HG03066 (cell line): ENCODE measurements at regions not wholly inside any gene's neighbourhood (a gene's known extent, or its start where the extent isn't known, plus 50 kb on each side); places are given as distances from the start of the nearest gene placed in this dataset.
"Not testable (repeated sequence)": the region's sequence is repeated elsewhere in the genome, so short reads cannot be mapped to it uniquely, and the experiment has no call there.

ENCODE experiments used
- ATAC-seq: cut with Tn5 transposase; IDR thresholded peaks from one replicate; pipeline ENCODE4 v1.9.1; 2021; ENCODE audit warnings: low read depth; ENCODE audit not compliant: unreplicated experiment

GRCh38 chr10:6936931-6937330 is 356.9 kb upstream of the PRKCQ start:
- ATAC-seq, result no peak

GRCh38 chr10:6929148-6929830 is 349.2 kb upstream of the PRKCQ start:
- no peak for ATAC-seq

- ATAC-seq, result no peak
Measured at GRCh38 chr10:6928586-6928985, 348.5 kb upstream of the PRKCQ start.

- no peak for ATAC-seq
Measured at GRCh38 chr10:6926971-6927370, 346.9 kb upstream of the PRKCQ start.

- ATAC-seq, result no peak
Measured at GRCh38 chr10:6925146-6925545, 345.1 kb upstream of the PRKCQ start.

- ATAC-seq, result no peak
Measured at GRCh38 chr10:6924166-6924565, 344.1 kb upstream of the PRKCQ start.

GRCh38 chr10:6921026-6921425 is 340.9 kb upstream of the PRKCQ start:
- ATAC-seq, result not testable (repeated sequence)

GRCh38 chr10:6920072-6921019 is 340.3 kb upstream of the PRKCQ start:
- ATAC-seq, result peak; percentile 94

- no peak for ATAC-seq
Measured at GRCh38 chr10:6919077-6919476, 339.0 kb upstream of the PRKCQ start.

- ATAC-seq, result no peak
Measured at GRCh38 chr10:6918305-6918704, 338.2 kb upstream of the PRKCQ start.

- no peak for ATAC-seq
Measured at GRCh38 chr10:6917125-6917524, 337.0 kb upstream of the PRKCQ start.

- ATAC-seq, result no peak
Measured at GRCh38 chr10:6916601-6917000, 336.5 kb upstream of the PRKCQ start.

- no peak for ATAC-seq
Measured at GRCh38 chr10:6915307-6915706, 335.2 kb upstream of the PRKCQ start.

GRCh38 chr10:6912929-6913328 is 332.9 kb upstream of the PRKCQ start:
- no peak for ATAC-seq

- ATAC-seq, result no peak
Measured at GRCh38 chr10:6912424-6912823, 332.3 kb upstream of the PRKCQ start.

- no peak for ATAC-seq
Measured at GRCh38 chr10:6912021-6912420, 331.9 kb upstream of the PRKCQ start.

GRCh38 chr10:6909905-6910560 is 330.0 kb upstream of the PRKCQ start:
- ATAC-seq, result no peak

GRCh38 chr10:6907877-6908530 is 327.9 kb upstream of the PRKCQ start:
- ATAC-seq, result no peak

- ATAC-seq, result no peak
Measured at GRCh38 chr10:6894405-6894804, 314.3 kb upstream of the PRKCQ start.

- ATAC-seq, result no peak
Measured at GRCh38 chr10:6892864-6893263, 312.8 kb upstream of the PRKCQ start.

- no peak for ATAC-seq
Measured at GRCh38 chr10:6891924-6892323, 311.8 kb upstream of the PRKCQ start.
